GM21717 (cell line): ENCODE measurements at regions not wholly inside any gene's neighbourhood (a gene's known extent, or its start where the extent isn't known, plus 50 kb on each side); places are given as distances from the start of the nearest gene placed in this dataset.
"Not testable (repeated sequence)": the region's sequence is repeated elsewhere in the genome, so short reads cannot be mapped to it uniquely, and the experiment has no call there.

Experiments
- ATAC-seq: cut with Tn5 transposase; IDR thresholded peaks from one replicate; pipeline ENCODE4 v1.9.1; 2021; ENCODE audit warnings: mild to moderate bottlenecking, moderate library complexity; ENCODE audit not compliant: unreplicated experiment

DNA sequence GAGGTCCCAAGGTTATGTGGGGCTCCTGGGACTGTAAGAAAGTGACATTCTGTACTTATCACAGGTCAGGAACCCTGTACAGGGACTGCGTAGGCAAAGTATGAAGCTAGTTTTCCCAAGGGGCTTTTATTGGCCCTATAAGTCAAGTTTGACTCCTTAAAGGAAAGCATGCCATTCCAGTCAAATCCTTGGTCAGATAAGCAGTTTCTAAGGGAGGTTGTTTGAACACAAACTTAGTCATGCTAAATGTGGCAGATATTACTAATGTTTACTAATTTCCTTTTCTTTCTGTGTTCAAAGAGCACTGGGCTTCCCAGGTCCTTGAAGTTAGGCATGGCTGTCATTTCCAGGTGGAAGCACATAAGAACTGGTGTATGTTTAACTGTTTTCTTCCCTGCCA, 472.4 kb downstream of the ATP23 start:
- ATAC-seq, result no peak

DNA sequence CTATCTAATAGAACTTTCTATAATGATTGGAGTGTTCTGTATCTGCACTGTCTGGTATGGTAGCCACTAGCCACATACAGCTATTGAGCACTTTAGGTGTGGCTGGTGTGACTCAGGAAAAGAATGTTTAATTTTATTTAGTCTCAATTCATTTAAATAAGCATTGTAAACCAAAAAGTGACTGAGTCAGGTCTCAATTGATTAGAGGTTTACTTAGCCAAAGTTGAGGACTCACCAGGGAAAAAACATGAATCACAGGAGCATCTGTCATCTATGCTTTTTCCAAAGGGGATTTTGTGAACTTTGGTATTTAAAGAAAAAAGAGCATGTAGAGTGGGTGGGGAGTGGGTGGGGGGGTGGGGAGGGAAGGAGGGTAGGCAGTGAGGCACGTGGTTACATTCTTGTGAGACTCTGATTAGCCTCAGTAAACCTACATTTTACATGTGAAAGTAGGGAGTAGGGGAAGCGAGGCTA, 473.1 kb downstream of the ATP23 start:
- ATAC-seq, result no peak

DNA sequence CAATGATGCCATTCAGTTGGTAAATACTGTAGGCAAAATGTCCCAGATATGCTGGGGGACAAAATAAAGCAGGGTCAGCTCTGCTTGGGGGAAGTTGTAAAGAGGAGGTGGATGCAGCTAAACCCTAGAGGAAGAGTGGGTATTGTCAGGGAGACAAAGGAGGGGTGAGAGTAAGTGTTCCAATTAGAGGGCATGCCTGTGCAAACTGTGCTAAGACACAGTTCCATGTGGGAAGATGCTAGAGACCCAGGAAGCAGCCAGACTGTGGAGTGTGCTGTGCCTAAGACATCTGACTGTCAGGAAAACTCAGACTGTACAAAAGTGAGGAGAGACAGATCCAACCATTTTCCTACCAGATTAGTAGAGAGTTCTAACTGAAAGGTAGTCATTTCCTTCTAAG, 474.3 kb downstream of the ATP23 start:
- no peak for ATAC-seq

DNA sequence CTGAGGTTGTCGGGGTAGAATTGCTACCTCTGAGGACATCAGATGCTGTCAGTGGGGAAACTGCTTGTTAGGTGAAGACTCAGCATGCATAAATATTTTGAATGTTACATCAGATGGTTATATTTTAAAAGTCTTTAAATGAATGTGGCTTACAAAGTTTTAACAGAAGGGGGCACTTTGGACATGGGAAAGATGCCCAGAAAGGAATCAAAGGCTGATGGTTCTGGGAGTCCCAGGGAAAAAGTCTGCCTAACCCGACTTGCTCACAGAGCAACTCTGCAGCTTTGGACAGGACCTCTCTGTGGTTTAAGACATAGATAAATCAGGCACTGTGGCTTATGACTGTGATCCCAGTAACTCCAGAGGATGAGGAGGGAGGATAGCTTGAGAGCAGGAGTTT, 474.9 kb downstream of the ATP23 start:
- no peak for ATAC-seq

DNA sequence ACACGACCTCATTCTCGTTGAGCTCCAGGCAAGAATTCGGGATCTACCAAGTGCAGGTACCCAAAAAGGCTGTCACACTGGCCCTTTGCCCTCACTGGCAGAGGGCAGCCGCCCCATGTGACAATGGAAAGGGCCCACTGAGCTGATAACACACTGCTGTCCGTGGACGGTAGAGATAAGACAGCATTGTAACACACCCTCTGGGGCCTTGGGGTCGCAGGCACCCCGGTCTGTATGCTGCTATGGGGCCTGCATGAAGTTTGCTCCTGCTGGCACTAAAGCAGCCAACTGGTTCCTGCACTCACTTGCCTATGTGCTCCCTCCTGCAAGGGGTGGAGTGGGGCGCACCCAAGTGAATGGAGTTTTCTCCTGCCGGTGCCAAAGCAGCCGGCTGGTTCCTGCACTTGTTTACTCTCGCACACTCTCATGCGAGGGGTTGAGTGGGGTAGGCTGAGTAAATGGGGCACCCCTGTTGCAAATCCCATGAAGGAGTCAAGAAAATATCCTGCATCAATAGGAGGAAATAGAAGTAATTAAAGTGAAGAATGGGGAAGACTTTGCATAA, 477.9 kb downstream of the ATP23 start:
- no peak for ATAC-seq

DNA sequence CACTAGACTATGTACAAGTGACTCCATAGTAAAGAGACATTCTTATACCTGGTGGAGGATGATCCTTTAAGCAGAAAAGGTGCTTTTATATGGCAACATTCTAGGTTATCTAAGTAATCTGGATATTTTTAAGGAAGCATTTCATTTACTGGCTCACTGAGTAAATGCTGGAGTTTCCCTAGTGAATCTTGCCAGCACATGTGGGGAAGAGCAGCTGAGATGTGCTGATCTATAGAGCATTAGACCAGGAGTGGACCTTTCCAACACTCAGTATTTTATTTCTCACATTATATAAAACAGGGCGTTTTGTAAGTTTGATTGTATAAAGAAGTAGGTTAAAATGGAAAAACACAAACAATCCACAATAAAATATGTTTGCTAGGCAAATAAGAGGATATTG, 478.5 kb downstream of the ATP23 start:
- no peak for ATAC-seq

DNA sequence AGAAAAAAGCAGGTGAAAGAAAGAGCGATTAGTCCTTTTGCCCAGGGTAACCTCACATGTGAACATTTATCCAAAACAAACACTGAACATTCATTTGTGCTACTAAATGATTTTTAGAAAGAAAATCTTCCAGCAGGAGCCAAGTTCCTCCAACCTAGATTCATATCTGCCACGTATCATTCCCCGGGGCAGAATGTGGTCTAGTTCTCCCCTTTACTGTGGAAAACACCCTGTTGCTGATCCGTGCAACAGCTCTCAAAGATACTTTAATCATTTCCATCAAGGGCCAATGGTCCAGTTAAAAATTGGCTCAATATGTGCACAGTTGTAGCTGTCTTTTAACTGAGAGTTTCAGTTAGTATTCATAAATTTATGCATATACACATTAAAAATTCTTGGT, 479.1 kb downstream of the ATP23 start:
- ATAC-seq, result no peak

DNA sequence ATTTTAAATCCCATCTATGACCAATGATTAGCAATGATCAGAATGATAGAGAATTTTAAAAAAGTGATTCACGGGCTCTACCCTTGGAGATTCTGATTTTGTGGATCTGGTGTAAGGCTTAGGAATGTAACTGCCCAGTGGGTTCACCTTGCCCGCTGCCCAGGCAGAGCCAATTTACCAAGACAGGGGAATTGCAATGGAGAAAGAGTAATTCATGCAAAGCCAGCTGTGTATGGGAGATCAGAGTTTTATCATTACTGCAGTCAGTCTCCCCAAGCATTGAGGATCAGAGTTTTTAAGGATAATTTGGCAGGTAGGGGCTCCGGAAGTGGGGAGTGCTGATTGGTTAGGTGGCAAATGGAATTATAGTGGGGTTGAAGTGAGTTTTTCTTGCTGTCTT, 480.6 kb downstream of the ATP23 start:
- ATAC-seq, result no peak

DNA sequence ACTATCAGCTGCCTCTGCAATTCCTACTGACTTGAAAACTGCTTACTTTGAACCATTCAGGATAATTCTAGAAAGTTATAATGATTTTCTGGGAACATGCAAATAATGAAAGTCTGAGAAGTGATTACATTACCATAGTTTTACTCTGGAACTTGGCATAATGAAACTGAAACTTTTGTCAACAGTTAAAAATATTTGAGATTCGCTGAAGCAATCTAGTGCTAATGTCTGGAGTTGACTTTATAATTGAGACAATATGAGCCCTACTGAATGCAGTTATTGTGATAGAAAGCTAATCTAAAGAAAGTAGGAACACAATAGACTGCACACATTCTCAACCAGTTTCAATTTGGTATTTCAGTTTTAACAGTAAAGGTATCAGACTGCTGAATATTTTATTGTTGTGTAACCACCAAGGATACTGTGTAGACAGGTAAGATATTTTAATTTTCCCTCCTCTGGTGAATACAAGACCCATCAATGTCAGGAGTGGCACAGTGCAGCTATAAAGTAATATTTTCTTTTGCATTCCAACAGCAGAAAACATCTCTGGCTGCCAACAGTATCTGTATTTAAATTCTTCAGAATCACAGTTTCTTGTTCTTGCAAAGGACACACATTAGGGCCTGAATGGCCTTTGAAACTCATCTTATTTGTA, 483.5 kb downstream of the ATP23 start:
- ATAC-seq, result peak; percentile 37

DNA sequence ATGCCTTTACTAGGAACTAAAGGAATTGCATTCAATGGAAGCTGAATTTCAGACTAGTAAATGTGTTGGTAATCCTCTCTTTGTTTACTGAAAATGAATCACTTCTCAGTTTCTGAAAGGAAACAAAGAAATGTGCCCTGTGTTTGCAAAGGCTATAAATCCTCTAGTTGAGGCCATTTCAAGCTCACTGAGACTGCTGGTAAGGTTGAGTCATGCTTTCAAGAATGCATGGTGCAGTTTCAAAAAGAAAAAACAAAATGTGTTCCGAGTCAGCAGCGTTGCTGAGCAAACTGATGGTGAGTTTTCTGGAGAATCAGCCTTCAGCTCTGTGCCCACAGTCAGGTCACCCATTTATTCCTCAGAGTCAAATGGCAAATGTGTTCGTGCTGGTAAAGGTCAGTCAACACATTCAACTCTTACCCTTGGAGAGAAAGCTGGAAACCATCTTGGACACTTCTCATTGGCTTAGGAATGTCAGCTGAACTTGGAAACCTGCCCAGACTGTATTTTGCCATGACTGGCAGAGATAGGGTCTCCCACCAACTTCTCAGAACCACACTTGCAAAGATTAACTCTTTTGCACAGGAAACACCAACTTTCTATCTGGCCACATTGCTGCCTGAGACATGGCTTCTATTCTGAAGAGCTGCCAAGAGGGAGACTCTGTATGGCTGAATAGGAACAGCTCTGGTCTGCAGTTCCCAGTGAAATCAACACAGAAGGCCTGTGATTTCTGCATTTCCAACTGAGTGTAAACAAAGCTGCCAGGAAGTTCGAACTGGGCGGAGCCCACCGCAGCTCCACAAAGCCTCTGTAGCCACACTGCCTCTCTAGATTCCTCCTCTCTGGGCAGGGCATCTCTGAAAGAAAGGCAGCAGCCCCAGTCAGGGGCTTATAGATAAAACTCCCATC, 484.4 kb downstream of the ATP23 start:
- peak; percentile 96 for ATAC-seq

DNA sequence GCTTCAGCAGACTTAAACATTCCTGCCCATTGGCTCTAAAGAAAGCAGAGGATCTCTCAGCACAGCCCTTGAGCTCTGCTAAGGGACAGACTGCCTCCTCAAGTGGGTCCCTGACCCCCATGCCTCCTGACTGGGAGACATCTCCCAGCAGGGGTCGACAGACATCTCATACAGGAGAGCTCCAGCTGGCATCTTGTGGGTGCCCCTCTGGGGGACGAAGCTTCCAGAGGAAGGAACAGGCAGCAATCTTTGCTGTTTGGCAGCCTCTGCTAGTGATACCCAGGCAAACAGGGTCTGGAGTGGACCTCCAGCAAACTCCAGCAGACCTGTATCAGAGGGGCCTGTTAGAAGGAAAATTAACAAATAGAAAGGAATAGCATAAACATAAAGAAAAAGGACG, 485.1 kb downstream of the ATP23 start:
- ATAC-seq, result not testable (repeated sequence)

DNA sequence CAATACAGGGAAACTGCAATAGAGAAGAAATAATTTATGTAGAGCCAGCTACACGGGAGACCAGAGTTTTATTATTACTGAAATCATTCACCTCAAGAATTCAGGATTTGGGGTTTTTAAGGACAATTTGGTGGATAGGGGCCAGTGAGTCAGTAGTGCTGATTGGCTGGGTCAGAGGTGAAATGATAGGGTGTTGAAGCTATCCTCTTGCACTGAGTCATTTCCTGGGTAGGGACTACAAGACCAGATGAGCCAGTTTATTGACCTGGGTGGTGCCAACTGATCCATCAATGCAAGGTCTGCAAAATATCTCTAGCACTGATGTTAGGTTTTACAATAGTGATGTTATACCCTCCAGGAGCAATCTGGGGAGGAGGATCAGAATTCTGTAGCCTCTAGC, 486.3 kb downstream of the LRIG3 start:
- no peak for ATAC-seq

DNA sequence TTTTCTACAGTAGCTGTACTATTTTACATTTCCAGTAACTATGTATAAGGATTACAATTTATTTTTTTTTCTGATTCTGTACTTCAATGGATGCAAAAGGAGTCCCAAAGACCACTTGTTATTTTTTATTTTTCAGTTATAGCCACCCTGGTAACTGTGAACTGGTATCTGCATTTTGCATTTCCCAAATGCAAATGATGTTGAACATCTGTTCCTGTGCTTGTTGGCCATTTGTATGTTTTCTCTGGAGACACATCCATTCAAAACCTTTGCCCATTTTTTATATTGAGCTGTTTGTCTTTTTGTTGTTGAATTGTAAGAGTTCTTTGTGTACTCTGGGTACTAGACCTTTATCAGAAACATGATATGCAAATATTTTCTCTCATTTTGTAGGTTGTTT, 485.6 kb downstream of the LRIG3 start:
- no peak for ATAC-seq

DNA sequence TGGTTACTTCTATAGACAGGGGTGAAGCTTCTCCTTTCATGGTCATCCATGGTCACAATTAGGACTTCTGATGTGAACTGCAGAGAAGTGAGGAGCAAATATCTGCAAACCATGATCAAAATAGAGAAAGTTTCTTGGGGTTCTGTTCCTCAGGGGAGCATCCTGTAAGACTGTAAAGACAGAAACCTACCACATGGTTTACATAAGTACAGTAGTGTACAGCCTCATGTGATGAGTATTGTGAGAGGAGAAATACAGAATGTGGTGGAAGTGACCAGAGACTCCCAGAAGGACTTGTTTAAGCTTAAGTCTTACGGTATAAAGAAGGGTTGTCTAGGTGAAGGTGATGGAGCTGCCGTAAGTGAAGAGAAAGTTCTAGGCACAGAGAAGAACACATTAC, 484.7 kb downstream of the LRIG3 start:
- peak; percentile 66 for ATAC-seq

DNA sequence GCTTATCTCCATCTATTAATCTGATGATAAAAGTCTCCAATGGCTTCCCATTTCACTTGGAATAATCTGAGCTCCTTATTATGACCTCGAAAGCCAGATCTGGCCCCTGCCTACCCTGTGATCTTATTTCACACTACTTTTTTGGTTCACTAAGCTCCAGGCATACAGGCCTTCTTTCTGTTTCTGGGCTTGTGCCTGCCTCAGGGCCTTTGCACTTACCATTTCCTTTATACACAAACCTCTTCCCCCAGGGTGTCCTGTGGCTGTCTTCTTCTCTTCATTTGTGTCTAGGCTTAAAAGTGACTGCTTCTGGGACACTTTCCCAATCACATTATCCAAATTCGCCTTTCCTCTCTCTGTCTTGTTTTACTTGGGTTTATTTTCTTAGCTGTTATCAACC, 478.8 kb downstream of the LRIG3 start:
- no peak for ATAC-seq

DNA sequence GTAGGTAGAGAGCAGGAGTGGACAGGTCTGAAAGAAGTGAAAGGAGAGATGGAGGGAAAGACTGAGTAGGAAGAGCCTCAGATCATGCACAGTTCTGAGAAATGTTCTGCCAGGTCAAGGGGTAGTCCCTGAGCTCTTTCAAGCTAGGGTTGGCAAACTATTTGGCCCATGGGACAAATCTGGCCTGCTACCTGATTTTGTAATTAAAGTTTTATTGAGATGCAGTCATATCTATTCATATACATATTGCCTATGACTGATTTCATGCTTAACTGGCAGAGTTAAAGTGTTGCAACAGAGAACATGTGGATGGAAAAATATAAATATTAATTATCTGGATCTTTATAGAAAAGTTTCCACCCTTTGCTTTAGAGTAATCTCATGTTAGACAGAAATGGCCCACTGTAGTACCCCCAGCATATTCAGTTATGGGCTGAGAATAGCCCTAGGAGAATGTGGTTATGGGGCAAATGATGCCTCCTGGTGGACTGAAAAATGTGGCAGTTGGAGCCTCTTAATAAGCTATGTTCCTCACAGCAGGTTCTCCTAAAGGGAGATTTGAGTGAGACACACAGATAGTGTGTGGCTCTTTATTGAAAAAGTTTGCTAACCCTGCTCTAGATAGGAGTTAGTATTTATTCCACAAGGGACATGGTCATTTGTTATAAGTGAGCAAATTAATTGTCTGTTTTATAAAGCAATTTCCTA, 476.9 kb downstream of the LRIG3 start:
- ATAC-seq, result no peak

DNA sequence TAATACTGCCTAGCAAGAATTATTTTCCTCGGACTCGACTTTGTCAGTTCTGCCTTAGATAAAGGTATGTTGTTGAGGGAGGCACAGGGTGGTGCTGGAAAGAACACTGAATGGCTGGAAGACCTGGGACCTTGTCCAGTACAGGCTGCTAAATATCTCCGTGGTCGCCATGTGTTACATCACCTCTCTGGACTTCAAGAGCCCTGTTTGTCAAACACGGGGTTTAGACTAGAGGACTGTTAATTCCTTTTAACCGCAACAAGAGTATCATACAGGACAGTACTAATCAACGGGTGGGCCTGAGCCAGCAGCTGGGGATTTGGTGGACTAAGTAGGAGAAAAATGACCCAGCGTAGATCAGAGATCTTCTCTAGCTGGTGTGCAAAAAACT, 476.3 kb downstream of the LRIG3 start:
- no peak for ATAC-seq

DNA sequence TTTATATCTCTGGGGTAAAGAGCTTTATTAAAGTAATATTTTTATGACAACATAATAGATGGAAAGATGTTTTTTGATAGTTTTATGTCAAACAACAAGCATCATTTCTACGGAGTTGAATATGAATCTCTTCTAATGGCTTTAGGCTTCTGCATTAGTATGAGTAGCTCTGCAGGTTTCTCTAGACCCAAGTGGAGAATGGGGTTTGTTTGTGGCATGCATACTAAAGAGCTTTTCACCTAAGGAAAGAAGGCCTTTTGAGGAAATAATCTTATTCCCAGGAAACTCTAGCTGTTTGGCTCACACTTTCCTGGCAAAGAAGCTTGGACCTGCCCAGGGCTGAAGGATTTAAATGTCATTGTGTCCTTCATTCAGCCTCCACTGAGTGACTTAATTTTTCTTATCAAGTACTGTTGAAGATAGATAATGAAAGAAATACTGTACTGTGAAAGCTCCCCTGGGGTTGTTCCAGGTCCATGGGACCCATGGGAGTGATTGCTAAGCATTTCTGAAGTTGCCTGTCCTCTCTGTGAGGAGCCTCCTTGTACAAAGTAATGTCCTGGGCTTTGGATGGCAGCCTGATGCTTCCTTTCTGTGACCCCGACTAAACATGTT, 469.3 kb downstream of the LRIG3 start:
- ATAC-seq, result no peak

DNA sequence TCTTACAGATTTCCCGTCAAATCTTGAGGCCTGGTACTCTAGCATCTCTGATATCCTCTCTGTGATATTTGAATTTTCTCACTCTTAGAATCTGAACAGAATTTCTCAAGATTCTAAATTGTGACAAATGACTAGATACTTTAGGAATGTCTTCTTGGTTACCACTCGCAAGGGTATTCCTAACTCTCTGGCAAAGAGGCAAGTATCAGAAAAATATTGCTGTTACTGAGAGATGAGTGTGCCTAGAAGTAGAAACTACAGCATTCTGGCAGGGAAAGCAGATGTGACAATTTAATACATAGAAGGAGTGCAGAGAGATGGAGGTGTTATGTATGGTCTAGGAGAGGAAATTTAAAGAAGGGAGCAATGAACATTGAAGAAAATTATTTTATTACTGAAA, 467.8 kb downstream of the LRIG3 start:
- no peak for ATAC-seq

DNA sequence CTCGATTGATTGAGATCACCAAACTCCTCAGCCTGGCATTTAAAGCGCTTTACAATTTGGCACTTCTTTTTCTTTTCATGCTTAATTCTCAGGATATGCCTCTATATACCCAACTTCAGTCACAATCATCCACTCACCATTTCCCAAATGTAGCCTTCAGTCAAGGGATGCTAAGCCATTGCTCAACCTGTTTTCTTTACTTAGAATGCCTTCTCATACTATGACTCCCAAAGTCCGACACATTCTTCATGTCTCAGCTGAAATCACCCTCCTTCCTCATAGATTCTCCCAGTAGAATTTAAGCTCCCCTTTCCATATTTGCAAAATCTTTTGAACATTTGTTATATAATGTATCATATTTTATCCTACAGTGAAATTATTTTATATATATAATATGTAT, 467.0 kb downstream of the LRIG3 start:
- no peak for ATAC-seq

DNA sequence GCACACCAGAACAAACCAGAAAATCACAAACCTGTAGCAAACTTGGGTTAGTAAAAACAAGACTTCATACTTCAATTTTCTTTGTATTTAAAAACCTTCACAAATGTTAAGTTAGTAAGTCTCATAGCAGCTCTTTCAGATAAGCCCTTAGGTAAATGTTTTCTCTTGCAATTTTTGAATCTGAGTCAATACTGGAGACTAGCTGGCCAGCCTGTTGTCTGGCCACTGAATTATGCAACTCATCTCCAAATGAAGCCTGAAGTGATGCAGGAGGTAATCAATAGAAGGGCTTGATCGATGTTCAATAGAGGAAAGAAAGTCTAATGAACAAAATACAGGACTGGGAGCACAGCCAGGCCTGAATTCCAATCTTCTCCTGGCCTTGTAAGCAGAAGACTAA, 465.2 kb downstream of the LRIG3 start:
- ATAC-seq, result no peak
